ENCODE measurements at regions not wholly inside any gene's neighbourhood (a gene's known extent, or its start where the extent isn't known, plus 50 kb on each side); places are given as distances from the start of the nearest gene placed in this dataset.

GRCh38 chr20:62577490-62577836 lies 64.8 kb upstream of the SLCO4A1 start:
- ChIA-PET CTCF (no interaction called here), POLR2A (no interaction called here)

GRCh38 chr20:62578294-62578897 lies 63.9 kb upstream of the SLCO4A1 start:
- ChIA-PET POLR2A (no interaction called here), CTCF (interaction anchor here (1.0 kb wide), 1 partner anchor 13 kb away, joined by 3 read pairs; no protein-coding TSS in a partner anchor)

- CTCF ChIA-PET: no interaction called here
Observed at GRCh38 chr20:62580052-62580451, 62.3 kb upstream of the SLCO4A1 start.

GRCh38 chr20:62580733-62581132 lies 61.6 kb upstream of the SLCO4A1 start:
- ChIA-PET CTCF (no interaction called here), POLR2A (no interaction called here)

More at GRCh38 chr20:62580052-62580451, 62.3 kb upstream of the SLCO4A1 start:
- POLR2A ChIA-PET: no interaction called here

GRCh38 chr20:62581308-62581707 lies 61.0 kb upstream of the SLCO4A1 start:
- ChIA-PET POLR2A (no interaction called here), CTCF (no interaction called here)

GRCh38 chr20:62581806-62582205 lies 60.5 kb upstream of the SLCO4A1 start:
- ChIA-PET POLR2A (no interaction called here), CTCF (no interaction called here)

- ChIA-PET CTCF (no interaction called here), POLR2A (no interaction called here)
Observed at GRCh38 chr20:62583424-62583920, 58.8 kb upstream of the SLCO4A1 start.

GRCh38 chr20:62584671-62585460 lies 57.4 kb upstream of the SLCO4A1 start:
- ChIA-PET POLR2A (no interaction called here), CTCF (no interaction called here)

GRCh38 chr20:62585461-62585970 lies 56.8 kb upstream of the SLCO4A1 start:
- ChIA-PET POLR2A (no interaction called here), CTCF (interaction anchor here (0.5 kb wide), 1 partner anchor 707 kb away, joined by 3 read pairs; no protein-coding TSS in a partner anchor)

- CTCF ChIA-PET: no interaction called here
- POLR2A ChIA-PET: no interaction called here
Observed at GRCh38 chr20:62586799-62587198, 55.5 kb upstream of the SLCO4A1 start.

GRCh38 chr20:62587757-62588402 lies 54.4 kb upstream of the SLCO4A1 start:
- ChIA-PET POLR2A (no interaction called here), CTCF (interaction anchor here (2.3 kb wide), 1 partner anchor 30 kb away, joined by 9 read pairs; no protein-coding TSS in a partner anchor)

- ChIA-PET POLR2A (interaction anchor here (0.5 kb wide), 1 partner anchor 201 kb away, joined by 3 read pairs; no protein-coding TSS in a partner anchor), CTCF (interaction anchor here (2.3 kb wide), 1 partner anchor 29 kb away, joined by 9 read pairs; no protein-coding TSS in a partner anchor)
Observed at GRCh38 chr20:62588458-62589149, 53.7 kb upstream of the SLCO4A1 start.

- ChIA-PET CTCF (interaction anchor here (2.3 kb wide), 1 partner anchor 28 kb away, joined by 9 read pairs; no protein-coding TSS in a partner anchor), POLR2A (no interaction called here)
Observed at GRCh38 chr20:62589150-62589498, 53.2 kb upstream of the SLCO4A1 start.

- CTCF ChIA-PET: interaction anchor here (2.3 kb wide), 1 partner anchor 28 kb away, joined by 9 read pairs; no protein-coding TSS in a partner anchor
- POLR2A ChIA-PET: no interaction called here
Observed at GRCh38 chr20:62589720-62590119, 52.6 kb upstream of the SLCO4A1 start.

GRCh38 chr20:62590309-62591121 lies 51.8 kb upstream of the SLCO4A1 start:
- CTCF ChIA-PET: no interaction called here
- POLR2A ChIA-PET: no interaction called here

- CTCF ChIA-PET: interaction anchor here (1.1 kb wide), 1 partner anchor 244 kb away, joined by 3 read pairs; no protein-coding TSS in a partner anchor
Observed at GRCh38 chr20:62591122-62591468, 51.2 kb upstream of the SLCO4A1 start.

GRCh38 chr20:62591591-62591990 lies 50.7 kb upstream of the SLCO4A1 start:
- CTCF ChIA-PET: interaction anchor here (1.1 kb wide), 1 partner anchor 244 kb away, joined by 3 read pairs; no protein-coding TSS in a partner anchor
- POLR2A ChIA-PET: no interaction called here

More at GRCh38 chr20:62591122-62591468, 51.2 kb upstream of the SLCO4A1 start:
- POLR2A ChIA-PET: no interaction called here
